AG20443 (cell line): ENCODE measurements at regions not wholly inside any gene's neighbourhood (a gene's known extent, or its start where the extent isn't known, plus 50 kb on each side); places are given as distances from the start of the nearest gene placed in this dataset.

Experiments used
- DNase-seq: peaks from one replicate; pipeline ENCODE4 v3.0.0; 2012; ENCODE audit warnings: low spot score, mixed read lengths

GRCh38 chr20:24796236-24796635 is 152.8 kb upstream of the CST7 start:
- DNase-seq = no peak

GRCh38 chr20:24797113-24797512 is 152.0 kb upstream of the CST7 start:
- DNase-seq = no peak

- no peak for DNase-seq
These were observed 151.1 kb upstream of the CST7 start for GRCh38 chr20:24797745-24798655.

DNA sequence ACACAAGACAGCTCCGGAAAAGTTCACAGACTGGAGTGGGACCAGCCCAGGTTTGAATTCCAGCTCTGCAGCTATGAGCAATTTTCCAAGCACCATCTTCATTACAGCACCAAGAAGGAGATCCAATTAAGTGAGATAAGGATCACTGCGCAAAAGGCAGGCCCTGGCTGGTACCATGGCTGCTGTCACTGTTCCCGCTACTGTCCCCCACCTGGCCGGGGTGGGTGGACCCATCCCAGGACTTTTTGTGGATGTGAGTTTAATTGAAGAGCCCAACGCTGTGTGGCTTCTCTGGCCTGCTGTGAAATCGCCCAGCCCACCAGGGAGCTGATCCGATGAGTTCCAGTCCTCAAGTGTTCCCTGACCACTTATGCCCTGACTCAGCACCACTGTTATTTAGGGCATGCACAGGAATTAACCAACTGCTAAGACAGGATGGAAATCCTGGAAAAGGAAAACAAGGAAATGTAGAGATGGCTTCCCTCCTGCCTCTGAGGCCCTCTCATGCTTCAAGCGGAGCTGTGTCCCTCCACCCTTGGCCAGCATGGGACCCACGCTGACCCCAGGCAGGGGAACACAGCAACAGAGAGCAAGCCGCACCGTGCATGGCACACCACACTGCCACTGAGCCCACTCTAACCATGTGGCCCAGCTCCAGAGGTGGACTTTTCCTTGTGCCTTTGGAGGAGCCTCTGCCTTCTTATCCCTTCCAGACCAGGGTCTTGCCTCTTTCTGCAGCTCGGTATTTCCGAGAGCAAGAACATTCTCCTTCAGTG is 150.0 kb upstream of the CST7 start:
- peak; percentile 43 for DNase-seq

DNA sequence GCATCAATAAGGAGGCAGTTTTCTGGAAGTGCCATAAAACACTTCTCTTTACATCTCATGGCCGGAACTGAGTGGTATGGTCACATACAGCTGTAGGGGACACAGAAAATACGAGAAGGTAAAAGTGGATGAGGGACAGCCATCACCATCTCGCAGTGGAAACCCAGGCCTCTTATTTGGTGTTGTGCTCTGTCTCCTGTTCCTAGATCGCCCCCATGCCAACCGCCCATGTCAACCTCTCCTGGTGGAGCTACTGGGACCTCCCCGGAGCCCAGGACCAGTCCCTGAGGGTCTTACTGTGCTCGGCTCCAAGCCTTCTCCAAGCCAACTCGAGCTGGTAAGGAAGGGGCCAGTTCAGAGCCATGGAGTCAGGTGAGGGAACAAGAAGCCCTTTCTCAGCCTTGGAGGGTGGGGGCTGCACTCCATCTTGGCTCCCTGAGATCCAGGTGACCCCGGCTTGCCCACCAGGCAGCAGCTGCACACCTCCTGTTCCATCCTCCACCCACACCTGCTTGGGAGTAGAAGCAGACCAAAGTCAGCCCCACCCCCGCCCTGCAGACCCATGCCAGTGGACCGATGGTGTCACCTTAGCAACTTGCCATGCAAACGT is 149.0 kb upstream of the CST7 start:
- no peak for DNase-seq

DNA sequence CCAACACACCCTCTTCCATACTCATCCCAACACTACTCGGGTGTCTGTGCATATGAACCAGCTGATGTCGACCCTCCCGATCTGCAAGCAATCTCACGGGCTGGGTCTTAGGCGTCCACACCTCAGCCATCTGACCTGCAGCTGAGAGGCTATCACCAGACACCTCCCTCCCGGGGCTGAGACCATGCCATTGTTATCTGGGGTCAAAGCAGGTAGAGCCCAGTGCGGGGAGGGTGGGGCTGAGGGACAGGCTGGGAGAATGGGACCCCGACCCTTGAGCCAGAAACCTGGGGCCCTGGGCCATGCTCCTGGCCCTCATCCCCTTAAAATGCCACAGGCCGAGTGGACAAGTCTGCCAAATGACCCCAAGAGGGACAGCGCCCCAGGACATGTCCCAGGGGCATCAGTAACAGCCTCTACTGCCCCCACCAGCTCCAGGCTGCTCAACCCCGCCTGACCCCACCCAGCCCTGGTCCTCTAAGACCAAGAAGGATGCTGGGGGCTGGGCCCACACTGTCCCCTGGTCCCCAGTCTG is 146.7 kb upstream of the CST7 start:
- no peak for DNase-seq

GRCh38 chr20:24804481-24805206 is 144.4 kb upstream of the CST7 start:
- no peak for DNase-seq

DNA sequence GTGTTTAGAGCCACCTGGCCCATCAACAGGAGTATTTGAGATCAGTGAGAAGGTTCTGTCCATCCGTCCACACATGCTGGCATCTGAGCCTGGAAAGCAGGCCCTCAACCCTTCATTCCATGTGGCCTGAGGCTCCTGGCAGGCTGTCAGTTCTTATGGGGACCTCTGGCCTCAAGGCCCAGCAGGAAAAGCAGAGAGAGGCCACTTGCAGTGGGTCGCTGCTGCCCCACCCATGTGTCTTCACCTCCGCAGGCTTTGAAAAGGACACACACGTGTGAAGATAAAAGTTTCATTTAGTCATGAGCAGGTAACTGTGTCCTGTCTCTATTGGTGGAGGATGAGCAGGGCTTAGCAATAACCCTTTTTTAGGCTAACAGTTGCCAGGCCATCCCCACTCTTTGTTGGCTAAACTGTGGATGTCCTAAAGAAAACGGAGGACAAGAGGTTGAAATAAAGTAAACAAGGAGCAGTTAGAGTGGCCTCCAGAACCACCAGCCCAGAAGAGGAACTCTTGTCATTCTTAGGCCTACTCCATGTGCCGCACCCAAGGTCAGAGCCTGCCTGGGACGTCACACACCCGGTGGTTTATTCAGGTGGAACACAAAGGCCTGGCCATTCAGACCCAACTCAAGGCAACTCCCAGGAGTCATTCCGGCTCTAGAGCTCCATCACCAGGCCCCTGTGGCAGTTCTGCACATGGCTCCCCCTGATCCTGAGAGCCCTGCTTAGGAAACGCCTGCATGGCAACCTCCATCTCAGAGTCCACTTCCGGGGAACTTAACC is 143.4 kb upstream of the CST7 start:
- DNase-seq = no peak

DNA sequence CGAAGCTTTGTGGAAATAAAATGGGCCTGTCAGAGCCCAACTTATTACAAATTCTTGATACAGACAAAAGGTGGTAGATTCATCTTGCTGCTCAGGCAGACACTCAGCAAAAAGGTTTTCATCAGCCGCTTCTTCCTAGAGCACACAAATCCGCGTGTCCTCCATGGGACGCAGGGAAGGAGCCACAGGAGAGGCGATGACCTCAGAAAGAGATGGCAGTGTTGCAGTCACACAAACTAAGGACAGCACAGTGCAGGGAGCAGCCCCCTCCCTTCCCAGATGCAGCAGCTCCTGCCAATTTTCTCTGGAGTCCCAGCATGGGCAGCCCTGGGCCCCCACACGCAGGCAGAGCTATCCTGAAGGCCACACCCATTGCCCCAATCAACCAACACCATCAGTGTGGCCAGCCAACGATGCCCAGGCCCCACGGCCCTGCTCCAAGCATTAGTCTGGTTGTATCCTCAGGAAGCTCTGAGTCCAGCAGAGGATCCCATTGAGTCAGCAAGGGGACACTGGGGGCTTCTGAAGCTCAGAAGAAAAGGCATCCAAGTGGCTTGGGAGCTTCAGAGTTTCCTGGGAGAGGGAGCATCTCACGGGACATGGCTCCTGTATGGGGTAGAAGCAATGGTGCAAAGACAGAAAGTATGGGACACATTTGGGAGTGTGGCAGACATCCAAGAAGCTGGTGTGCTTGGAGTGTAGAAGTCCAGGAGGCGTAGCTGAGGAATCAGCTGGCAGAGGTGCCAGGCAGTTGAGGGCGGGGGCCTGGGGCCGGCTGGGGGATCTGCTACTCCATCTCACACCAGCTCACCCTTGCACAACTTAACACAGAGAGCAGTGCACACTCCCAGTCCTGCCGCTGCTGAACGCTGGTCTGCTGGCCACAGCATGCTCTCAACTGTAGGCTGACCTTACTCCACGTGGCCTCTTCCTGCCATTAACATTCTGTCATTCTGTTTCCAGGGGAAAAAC is 142.1 kb upstream of the CST7 start:
- no peak for DNase-seq

- no peak for DNase-seq
These were observed 140.5 kb upstream of the CST7 start for GRCh38 chr20:24808616-24809015.

GRCh38 chr20:24809606-24810005 is 139.5 kb upstream of the CST7 start:
- DNase-seq = no peak

GRCh38 chr20:24810676-24811407 is 138.2 kb upstream of the CST7 start:
- DNase-seq = no peak

DNA sequence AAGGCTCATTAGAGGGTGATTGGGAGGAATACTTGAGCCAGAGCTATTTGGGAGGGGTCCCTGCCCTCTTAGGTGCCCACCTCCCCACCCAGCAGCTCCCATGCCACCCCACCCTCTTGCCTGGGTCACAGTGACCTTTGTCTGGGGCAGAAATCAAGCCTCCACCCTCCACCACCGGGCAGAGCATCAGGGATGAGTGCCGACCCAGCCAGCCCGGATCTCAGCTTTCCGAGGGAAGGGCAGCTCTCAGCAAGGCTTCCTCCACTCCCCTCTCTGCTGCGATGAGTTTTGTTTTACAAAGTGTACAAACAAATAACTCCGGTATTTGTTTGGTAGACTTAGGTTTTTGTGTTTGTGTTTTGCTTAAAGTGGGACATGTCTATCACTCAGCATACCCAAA is 136.7 kb upstream of the CST7 start:
- DNase-seq = no peak

- no peak for DNase-seq
These were observed 136.0 kb upstream of the CST7 start for GRCh38 chr20:24813080-24813479.

DNA sequence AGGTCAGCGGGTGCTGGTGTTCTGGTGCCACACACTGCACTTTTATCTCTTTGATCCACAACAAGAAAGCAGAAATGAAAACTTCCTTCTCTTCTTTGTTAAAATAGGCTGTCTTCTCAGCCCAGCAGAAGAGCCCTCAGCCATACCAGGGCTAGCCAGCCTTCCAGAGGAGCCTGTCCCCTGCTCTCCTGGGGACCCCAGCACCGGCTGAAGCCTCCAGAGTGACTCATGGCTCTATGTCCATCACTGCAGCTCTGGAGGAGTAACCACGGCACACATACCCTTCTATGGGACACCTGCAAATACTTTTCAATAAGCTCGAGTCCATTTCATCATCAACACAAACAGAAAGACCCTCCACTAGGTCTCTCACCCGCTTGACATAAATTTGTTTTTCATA is 135.6 kb upstream of the CST7 start:
- no peak for DNase-seq

DNA sequence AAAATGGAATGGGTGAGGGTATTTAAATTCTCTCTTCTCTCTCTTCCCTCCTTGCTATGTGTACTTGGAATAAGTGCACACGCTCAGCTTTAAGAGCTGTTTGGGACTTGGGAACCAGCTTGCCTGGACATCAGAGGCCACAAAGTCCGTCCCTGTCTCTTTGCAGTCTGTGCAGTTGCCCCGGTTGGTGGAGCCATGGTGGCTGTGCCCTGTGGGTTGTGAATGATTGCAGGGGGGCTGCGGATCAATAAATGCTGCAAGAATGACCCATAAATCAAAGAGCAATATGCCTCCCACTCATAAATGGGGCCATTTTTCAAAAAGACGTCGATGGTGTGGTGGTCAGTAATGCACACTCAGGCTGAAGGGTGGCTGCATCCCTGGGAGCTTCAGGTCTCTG is 135.1 kb upstream of the CST7 start:
- DNase-seq = no peak

GRCh38 chr20:24814556-24815195 is 134.4 kb upstream of the CST7 start:
- no peak for DNase-seq

GRCh38 chr20:24815196-24815815 is 133.8 kb upstream of the CST7 start:
- no peak for DNase-seq
